Activated T-cell treated with anti-CD3 and anti-CD28 coated beads, Interleukin-2, amount 50 U/mL, for 24 hours (primary cell): ENCODE measurements at regions not wholly inside any gene's neighbourhood (a gene's known extent, or its start where the extent isn't known, plus 50 kb on each side); places are given as distances from the start of the nearest gene placed in this dataset.

ENCODE experiments used
- DNase-seq: peaks from one replicate; pipeline ENCODE4 v3.0.0-alpha.2; 2020
- H3K27ac Mint-ChIP-seq: 2 replicates; pipeline ENCODE4 v1.8.0; 2020; ENCODE audit warnings: mild to moderate bottlenecking, mixed read lengths
- H3K27me3 Mint-ChIP-seq: 2 replicates; pipeline ENCODE4 v1.8.0; 2020; ENCODE audit warnings: mixed read lengths
- H3K36me3 Mint-ChIP-seq: 2 replicates; pipeline ENCODE4 v1.8.0; 2020; ENCODE audit warnings: low read depth, mixed read lengths
- H3K4me1 Mint-ChIP-seq: 2 replicates; pipeline ENCODE4 v1.8.0; 2020; ENCODE audit warnings: low read depth, mixed read lengths
- H3K4me3 Mint-ChIP-seq: 2 replicates; pipeline ENCODE4 v1.8.0; 2020; ENCODE audit warnings: mild to moderate bottlenecking, moderate library complexity, mixed read lengths
- H3K9me3 Mint-ChIP-seq: 2 replicates; pipeline ENCODE4 v1.8.0; 2020; ENCODE audit warnings: mixed read lengths

DNA sequence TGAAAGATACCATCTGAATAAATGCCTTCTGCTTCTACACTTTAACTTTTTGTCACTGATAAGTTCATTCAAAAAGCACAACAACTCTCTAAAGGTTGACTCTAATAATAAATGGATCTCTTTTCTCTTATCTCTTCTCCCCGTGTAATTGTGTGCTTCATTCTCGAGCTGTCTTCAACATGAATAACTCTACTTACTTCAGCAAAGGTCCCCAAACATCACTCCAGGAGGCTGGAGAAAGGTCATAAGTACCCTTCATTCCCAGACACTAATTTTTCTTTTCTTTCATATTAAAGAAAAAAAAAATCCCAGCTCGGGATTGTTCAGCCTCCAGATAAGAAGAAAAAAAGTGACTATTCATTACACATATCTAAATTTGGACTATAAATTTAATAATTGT is 222.2 kb downstream of the FOXO1 start:
- Mint-ChIP-seq H3K27me3 (no peaks in the 10 kb centered on the region), H3K36me3 (no peaks in the 10 kb centered on the region), H3K27ac (no peak overlapping the region), H3K4me1 (peaks cover 27% of the 10 kb centered on the region), H3K4me3 (no peak overlapping the region), H3K9me3 (peaks cover 6% of the 10 kb centered on the region)
- no peak for DNase-seq

DNA sequence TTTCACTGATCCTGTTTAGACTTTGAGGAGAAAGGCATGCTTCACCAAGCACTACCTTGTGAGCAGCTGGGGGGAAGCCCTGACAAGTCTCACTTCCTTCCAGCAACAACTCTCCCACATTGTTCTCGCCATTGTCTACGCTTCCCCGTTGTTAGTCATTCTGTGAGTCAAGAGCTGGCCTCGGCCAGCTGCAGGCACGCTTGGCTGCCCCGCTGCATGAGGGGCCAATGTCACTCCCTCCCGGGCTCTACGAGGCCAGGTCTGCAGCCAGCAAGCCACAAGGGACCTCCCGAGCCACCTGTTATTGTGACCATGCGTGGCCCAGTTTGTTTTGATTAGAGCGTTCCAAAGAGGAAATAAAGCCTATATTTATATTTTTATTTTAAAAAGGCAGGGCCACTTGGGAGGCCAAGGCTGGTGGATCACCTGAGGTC is 220.9 kb downstream of the FOXO1 start:
- Mint-ChIP-seq H3K27ac (peak overlapping the region; percentile 53), H3K9me3 (peaks cover 17% of the 10 kb centered on the region), H3K27me3 (no peaks in the 10 kb centered on the region), H3K4me1 (peaks cover 19% of the 10 kb centered on the region), H3K36me3 (no peaks in the 10 kb centered on the region), H3K4me3 (no peak overlapping the region)
- DNase-seq = no peak

DNA sequence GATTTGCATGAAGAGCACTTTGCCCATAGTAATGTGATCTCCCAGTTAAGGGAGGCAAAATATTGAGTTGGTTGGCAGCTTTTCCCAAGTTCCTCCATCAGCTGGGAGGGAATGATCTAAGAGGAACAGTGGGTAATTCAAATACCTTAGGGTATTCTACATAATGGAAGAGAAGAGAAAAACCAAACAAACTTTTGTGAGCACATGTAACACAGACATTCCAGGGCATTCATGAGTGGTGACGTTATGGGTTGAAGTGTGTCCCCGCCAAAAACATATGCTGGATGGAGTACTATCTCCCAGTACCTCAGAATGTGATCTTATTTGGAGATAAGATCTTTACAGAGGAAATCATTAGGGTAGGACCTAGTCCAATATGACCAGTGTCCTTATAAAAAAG is 220.1 kb downstream of the FOXO1 start:
- Mint-ChIP-seq H3K27me3 (no peaks in the 10 kb centered on the region), H3K4me3 (no peak overlapping the region), H3K36me3 (no peaks in the 10 kb centered on the region), H3K4me1 (peaks cover 19% of the 10 kb centered on the region), H3K9me3 (peaks cover 17% of the 10 kb centered on the region), H3K27ac (no peak overlapping the region)
- DNase-seq = no peak

DNA sequence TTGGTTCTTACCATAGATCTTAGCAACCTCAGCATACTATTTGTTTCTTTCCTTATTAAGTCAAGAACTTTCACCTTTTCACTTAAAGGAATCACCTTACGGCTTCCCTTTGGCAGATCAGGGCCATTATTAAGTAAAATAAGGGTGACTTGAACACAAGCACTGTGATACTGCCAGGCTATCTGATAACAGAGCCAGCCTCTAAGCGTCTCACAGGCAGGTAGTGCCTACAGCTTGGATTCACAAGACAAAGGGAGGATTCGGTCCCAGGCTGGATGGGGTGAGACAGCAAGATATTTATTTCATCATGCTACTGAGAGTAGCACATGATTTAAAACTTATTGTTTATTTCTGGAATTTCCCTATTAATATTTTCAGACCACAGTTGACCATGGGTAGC is 218.6 kb downstream of the FOXO1 start:
- H3K36me3 Mint-ChIP-seq = no peaks in the 10 kb centered on the region
- H3K4me1 Mint-ChIP-seq = peaks cover 28% of the 10 kb centered on the region
- DNase-seq = no peak
- H3K4me3 Mint-ChIP-seq = no peak overlapping the region
- peaks cover 17% of the 10 kb centered on the region for H3K9me3 Mint-ChIP-seq
- H3K27ac Mint-ChIP-seq = no peak overlapping the region
- no peaks in the 10 kb centered on the region for H3K27me3 Mint-ChIP-seq

DNA sequence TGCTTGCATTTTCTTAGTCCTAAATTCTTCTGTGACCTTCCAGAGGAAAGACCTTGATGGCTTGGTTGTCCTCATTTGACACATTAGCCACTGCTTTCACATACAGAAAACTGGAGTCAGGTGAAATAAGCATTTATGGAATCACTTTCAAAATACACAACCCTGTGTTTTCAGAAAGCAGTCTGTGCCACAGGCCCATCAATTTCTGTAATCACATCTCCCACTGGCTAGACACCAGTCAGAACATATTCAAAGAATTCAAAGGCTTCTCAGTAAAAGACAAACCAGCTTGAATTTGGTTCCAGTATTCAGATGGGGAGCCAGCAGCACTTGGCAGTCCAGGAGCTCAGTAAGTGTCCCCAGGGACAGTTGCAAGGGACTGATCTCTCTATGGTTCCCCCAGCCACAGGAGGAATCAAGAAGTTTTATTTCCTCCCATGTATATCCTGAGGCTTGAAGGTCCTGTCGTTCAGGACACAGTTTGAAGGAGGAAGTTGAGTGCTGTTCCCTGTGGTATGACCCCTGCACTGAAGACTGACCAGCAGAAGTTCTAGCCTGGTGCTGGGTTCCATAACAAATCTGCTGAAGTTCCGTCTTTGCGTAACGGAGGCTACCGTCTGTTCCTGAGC is 214.3 kb downstream of the FOXO1 start:
- H3K27me3 Mint-ChIP-seq = no peaks in the 10 kb centered on the region
- H3K36me3 Mint-ChIP-seq = no peaks in the 10 kb centered on the region
- no peak overlapping the region for H3K4me3 Mint-ChIP-seq
- H3K9me3 Mint-ChIP-seq = peaks cover 11% of the 10 kb centered on the region
- H3K27ac Mint-ChIP-seq = no peak overlapping the region
- DNase-seq = no peak
- H3K4me1 Mint-ChIP-seq = peaks cover 19% of the 10 kb centered on the region

DNA sequence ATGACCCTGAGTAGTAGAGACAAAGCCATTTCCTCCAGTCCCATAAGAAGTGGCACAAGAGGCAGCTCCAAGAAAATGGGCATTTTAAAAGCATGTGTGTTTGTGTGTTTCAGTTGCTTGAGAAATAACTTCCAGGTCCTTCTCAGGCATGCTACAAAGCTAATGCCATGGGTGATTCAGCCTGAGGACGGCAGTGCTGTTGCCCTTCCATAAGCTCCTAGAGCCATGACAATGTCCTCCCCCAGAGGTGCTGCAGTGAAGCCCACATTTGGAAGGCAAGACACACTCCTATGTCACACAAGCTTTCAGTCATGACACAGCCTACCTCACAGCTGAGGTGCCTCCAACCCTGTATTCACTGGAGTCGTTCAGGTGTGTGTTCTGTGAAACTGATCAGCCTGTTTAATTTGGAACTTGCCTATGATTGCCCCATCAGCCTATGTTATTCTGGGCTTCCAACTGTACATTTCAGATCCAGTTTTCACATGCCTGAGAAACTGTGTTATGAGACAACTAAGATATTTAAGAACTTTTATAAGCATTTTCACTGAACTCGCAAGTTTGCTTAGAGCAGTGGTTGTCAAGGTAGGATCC is 213.6 kb downstream of the FOXO1 start:
- H3K27me3 Mint-ChIP-seq = no peaks in the 10 kb centered on the region
- H3K4me3 Mint-ChIP-seq = no peak overlapping the region
- H3K27ac Mint-ChIP-seq = no peak overlapping the region

DNA sequence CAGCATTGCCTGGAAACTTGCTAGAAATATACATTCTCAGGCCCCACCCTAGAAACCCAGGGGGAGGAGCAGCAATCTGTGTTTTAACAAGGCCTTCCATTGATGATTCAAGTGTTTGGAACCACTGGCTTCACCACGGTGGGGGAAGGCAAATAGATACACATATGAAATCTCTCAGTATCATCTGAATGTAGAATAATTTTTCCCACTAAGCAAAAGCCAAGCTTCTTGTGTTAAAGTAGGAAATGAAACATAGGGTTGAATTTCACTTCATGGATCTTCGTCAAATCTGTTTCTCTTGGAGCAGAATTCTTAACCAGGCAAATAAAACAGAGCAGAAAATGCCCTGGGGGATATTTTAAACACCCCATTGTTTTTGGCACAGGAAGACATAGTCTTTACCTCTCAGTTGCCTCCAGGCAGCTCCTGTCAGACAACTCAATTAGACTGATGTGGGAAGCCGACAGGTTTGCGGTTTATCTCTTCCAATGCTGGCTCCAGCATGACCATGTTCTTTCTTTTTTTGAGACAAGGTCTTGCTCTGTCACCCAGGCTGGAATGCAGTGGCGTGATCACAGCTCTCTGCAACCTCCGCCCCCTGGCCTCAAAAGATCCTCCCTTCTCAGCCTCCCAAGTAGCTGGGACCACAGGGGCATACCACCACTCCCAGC is 213.0 kb downstream of the FOXO1 start:
- H3K36me3 Mint-ChIP-seq = no peaks in the 10 kb centered on the region
- H3K4me1 Mint-ChIP-seq = peaks cover 16% of the 10 kb centered on the region
- no peaks in the 10 kb centered on the region for H3K27me3 Mint-ChIP-seq
- peaks cover 11% of the 10 kb centered on the region for H3K9me3 Mint-ChIP-seq
- no peak for DNase-seq
- no peak overlapping the region for H3K4me3 Mint-ChIP-seq
- H3K27ac Mint-ChIP-seq = no peak overlapping the region

More for the DNA sequence above, 213.6 kb downstream of the FOXO1 start:
- DNase-seq = no peak
- Mint-ChIP-seq H3K36me3 (no peaks in the 10 kb centered on the region), H3K9me3 (peaks cover 11% of the 10 kb centered on the region), H3K4me1 (peaks cover 19% of the 10 kb centered on the region)

DNA sequence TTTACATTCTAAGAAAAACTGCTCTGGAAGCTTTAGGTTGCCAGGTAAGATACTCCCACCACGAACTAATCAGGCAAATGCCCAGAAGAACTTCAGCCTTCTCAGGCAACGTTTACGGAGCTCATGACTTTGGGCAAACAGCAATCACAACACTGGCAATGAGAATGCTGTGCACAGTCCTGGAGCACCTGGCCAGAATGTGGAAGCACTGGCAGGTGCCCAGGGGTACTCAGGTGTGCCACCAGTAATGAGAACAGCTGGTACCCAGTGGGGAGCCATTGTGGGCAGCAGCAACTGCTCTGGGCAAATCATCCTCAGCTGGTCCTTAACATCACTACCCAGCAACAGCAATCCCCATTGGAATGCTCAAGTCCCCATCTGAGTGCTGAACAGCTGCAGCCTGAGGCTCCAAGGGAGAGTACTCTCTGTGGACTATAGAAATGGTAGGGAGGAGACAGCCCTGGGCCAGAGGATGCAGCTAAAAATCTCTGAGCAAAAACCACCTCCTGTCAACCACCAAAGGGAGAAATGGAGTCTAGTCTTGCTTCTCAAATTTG is 210.0 kb downstream of the FOXO1 start:
- Mint-ChIP-seq H3K27ac (no peak overlapping the region), H3K4me1 (peaks cover 17% of the 10 kb centered on the region), H3K27me3 (no peaks in the 10 kb centered on the region), H3K36me3 (no peaks in the 10 kb centered on the region), H3K4me3 (no peak overlapping the region), H3K9me3 (no peaks in the 10 kb centered on the region)
- no peak for DNase-seq

DNA sequence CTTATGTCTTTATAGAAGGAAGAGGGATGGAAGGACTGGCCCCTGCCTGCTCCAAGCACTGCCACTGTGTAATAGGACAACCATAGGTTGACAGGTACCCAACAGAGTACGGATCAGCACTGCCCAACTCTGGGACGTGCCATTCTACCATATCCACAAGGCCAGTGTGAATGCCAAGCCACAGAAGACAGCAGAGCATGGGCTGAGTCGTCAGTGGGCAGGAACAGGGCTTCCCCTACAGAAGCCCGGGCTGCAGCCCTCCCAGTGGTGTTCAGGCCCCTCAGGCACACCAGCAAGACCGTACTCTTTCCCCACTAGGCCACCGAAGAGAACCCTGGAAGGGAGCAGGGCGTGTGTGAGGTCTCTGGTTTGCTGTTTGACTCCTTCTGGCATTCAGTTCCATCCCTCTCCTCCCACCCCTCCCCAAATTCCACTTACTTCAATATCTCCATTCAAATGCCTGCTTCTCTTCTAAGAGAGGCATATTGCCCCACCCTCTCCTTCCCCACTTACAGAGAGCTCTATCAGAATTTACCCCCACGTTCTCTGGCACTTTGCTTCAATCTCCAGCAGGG is 209.4 kb downstream of the FOXO1 start:
- DNase-seq = no peak
- Mint-ChIP-seq H3K27me3 (no peaks in the 10 kb centered on the region), H3K4me3 (no peak overlapping the region), H3K9me3 (no peaks in the 10 kb centered on the region), H3K36me3 (no peaks in the 10 kb centered on the region), H3K27ac (no peak overlapping the region), H3K4me1 (peaks cover 14% of the 10 kb centered on the region)

DNA sequence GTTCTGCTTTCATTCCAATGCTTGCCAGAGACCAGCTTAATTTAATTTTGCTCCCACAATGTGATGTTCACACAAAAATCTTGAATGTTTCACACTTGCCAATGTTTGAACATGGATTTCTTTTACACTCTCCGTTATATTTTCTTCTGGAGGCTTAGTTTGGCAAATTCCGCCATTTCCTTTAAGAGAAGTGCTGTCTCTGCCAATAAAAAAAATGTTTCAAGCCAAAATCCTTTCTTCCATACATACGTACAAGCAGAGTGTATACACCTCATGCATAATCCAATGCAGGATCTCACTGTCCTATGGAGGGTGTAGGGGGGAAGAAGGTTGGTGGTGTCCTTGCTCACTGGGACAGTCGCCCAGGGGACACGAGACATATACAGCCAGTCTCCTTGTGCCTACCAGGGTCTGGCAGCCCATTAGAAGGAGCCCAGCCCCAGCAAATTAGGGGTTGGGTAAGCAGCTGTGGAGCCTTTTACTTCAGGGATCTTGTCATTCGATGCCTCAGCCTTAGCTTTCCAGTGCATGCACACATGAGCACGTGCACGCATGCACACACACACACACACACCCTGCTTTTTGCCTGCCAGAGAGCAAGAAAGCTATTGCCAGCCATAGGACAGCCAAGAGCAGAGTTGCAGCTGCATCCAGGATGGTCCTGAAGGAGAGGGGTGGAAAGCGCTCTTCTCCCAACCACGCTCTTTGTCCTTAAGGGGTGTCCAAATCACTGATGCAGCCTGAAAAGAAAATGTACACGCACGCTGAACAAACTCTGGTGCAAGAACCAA is 208.3 kb downstream of the FOXO1 start:
- Mint-ChIP-seq H3K4me1 (peaks cover 7% of the 10 kb centered on the region), H3K36me3 (no peaks in the 10 kb centered on the region), H3K27me3 (no peaks in the 10 kb centered on the region), H3K27ac (no peak overlapping the region), H3K4me3 (no peak overlapping the region), H3K9me3 (no peaks in the 10 kb centered on the region)
- no peak for DNase-seq

DNA sequence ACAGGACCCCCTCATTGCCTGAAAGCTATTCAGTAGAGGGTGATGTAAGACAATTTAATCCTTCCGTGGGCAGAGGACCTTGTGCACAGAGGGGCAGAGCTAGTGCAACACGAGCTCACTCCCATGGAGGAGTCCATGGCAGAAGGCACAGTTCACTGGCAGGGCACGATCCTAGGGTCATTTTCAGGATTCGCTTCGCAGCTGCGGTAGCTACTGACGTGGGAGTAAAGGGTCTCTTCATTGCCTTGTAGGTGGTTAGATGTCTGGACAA is 207.8 kb downstream of the FOXO1 start:
- DNase-seq = no peak
- Mint-ChIP-seq H3K27me3 (no peaks in the 10 kb centered on the region), H3K4me3 (no peak overlapping the region), H3K4me1 (peaks cover 2% of the 10 kb centered on the region), H3K27ac (no peak overlapping the region), H3K36me3 (no peaks in the 10 kb centered on the region), H3K9me3 (no peaks in the 10 kb centered on the region)

DNA sequence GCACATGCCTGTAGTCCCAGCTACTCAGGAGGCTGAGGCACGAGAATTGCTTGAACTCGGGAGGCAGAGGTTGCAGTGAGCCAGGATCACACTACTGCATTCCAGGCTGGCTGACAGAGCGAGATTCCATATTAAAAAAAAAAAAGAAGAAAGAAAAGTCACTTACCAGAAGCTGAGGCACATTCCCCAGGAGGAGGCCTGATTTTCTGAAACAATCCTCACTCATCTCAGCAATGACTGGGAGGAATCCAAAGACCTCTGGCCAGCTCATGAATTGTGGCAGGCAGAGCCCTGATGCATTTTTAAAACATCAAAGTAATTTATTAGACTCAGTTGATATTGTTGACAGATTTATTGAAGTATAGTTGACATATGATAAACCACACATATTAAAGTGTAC is 206.3 kb downstream of the FOXO1 start:
- H3K36me3 Mint-ChIP-seq = no peaks in the 10 kb centered on the region
- no peaks in the 10 kb centered on the region for H3K9me3 Mint-ChIP-seq
- H3K27me3 Mint-ChIP-seq = no peaks in the 10 kb centered on the region
- no peak overlapping the region for H3K4me3 Mint-ChIP-seq
- peaks cover 2% of the 10 kb centered on the region for H3K4me1 Mint-ChIP-seq
- no peak for DNase-seq
- no peak overlapping the region for H3K27ac Mint-ChIP-seq

DNA sequence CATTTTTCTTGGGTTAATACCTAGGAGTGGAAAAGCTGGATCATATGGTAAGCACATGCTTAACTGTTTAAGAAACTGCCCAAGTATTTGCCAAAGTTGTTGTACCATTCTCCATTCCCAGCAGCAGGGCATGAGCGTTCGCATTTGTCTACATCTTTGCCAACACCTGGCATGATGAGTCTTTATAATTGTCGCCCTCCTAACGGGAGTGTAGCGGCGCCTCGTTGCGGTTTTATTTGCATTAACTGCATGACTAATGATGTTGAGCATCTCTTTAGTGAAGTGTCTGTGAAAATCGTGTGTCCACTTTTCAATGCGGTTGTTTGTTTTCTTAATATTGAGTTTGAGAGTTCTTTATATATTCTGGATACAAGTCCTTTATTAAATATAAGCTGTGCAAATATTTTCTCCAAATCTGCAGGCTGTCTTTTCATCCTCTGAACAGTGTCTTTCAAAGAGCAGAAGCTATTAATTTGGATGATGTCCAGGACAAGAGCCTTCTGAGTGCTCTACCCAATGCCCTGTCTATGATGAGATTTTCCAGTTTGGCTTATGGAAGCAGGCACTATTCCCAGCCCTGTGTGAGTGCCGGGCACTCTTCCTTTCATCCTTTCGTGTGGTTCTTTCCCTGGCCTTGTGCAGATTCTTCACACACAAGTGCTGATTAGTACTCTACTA is 202.0 kb downstream of the FOXO1 start:
- no peaks in the 10 kb centered on the region for H3K36me3 Mint-ChIP-seq
- no peaks in the 10 kb centered on the region for H3K9me3 Mint-ChIP-seq
- no peak overlapping the region for H3K4me3 Mint-ChIP-seq
- H3K27ac Mint-ChIP-seq = no peak overlapping the region
- no peak for DNase-seq
- H3K4me1 Mint-ChIP-seq = peaks cover 2% of the 10 kb centered on the region
- H3K27me3 Mint-ChIP-seq = no peaks in the 10 kb centered on the region

DNA sequence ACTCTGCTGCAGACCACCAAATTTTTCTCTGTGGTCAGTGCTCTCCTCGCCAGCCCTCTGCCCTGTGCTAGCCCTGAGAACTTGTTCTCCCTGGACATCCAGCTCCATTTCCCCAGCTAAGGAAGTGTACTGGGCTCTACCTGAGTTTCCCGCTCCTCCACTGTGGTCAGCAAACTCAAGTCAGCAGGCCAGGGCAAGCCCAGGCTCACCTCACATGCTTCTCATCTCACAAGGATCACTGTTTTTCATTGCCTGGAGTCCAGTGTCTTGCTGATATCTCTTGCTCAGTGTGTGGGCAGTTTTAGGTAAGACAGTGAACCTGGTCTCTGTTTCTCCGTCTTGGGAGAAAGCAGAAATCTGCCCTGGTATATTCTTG is 201.4 kb downstream of the FOXO1 start:
- no peaks in the 10 kb centered on the region for H3K27me3 Mint-ChIP-seq
- no peak for DNase-seq
- no peak overlapping the region for H3K27ac Mint-ChIP-seq
- H3K9me3 Mint-ChIP-seq = no peaks in the 10 kb centered on the region
- H3K4me3 Mint-ChIP-seq = no peak overlapping the region
- peaks cover 2% of the 10 kb centered on the region for H3K4me1 Mint-ChIP-seq
- no peaks in the 10 kb centered on the region for H3K36me3 Mint-ChIP-seq
